GM18519 (cell line): ENCODE measurements at regions not wholly inside any gene's neighbourhood (a gene's known extent, or its start where the extent isn't known, plus 50 kb on each side); places are given as distances from the start of the nearest gene placed in this dataset.

Source experiments
- ATAC-seq: cut with Tn5 transposase; IDR thresholded peaks from one replicate; pipeline ENCODE4 v1.9.1; 2021; ENCODE audit warnings: mild to moderate bottlenecking, moderate library complexity; ENCODE audit not compliant: unreplicated experiment, low FRiP score

DNA sequence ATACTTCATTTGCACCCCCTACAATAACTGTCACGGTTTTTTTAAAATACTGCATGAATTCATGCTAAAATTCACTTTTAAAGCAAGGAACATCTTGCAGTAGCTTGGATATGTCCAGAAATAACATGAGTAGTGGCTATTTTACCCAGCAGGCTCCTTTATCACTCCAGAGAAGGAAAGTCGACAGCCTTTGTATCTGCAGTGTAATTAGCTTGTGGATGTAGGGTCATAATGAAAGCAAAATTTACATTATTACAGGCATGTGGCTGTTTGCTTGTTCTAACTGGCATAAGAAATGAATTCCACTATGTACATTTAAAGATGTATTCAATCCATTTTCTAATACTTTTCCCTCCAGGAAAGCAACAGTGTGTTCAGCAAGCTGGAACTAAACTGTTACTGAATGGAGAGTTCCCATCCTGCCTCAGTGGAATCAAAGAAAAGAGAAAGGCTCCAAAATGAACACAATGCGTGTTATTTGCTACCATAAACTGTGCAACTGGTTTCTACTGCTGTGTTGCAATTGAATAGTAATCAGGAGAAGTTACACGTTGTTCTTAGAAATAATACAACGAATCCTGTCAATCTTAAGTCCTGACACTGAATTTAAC is 321.2 kb upstream of the VRK2 start:
- no peak for ATAC-seq

DNA sequence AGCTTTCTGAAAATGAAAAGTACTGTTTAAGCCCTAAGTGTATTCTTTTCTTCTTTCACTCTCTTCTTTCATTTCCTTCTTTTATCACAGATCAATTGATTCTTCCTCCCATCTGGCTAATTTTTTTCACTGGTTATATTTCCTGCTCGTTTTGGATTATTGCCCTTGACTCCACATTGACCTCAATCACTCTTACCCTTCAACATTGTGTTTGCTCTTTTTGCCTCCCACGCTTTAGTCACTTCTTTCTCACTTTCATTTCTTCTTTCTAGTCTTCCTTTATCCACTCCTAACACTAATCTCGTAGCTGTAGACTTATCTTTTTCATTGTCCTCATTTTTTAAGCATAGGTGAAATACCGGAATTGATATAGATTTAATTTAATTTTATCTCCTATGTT is 320.3 kb upstream of the VRK2 start:
- ATAC-seq: no peak

- no peak for ATAC-seq
Measured at GRCh38 chr2:57728691-57729090, 317.9 kb upstream of the VRK2 start.

- ATAC-seq: no peak
Measured at GRCh38 chr2:57733956-57734355, 312.6 kb upstream of the VRK2 start.

DNA sequence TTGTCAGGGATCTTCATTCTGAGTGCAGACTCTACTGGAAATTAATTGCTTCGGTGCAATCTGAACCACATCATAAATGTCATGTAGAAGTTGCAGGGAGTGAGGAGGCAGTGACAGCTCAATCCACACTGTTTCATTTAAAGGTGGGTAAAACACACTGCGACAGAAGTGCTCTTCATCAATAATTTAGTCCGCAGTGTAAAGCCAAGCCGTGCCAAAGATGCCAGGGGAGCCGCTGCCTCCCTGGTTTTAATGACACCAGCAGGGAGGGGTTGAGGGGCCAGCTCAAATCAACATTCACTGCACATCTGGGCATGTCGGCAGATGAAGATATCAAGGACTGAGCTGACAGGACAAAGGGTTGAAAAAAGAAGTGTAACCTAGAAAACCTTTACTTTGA is 305.7 kb upstream of the VRK2 start:
- no peak for ATAC-seq

GRCh38 chr2:57753636-57754035 is 293.0 kb upstream of the VRK2 start:
- ATAC-seq: no peak

GRCh38 chr2:57758686-57759085 is 287.9 kb upstream of the VRK2 start:
- ATAC-seq: no peak

DNA sequence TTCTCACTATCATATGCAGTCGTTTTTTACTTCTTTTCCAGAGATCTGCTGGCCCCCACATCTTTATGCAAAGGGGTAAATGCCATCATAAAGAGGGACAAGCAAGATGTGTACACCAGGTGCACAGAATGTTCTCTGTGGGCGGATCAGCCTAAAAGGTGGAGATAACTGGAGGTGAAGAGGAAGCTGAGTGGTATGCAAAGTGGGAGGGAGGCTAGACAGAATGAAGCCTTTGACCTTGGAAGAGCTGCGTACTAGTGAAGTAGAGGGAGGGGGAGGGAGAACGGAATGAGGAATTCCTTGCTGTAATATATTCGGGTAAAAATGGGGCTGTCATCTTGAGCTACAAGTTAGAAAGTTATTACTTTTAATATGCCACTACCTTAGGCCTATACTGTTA is 287.5 kb upstream of the VRK2 start:
- no peak for ATAC-seq

- ATAC-seq: peak; percentile 78
Measured at GRCh38 chr2:57759822-57760300, 286.7 kb upstream of the VRK2 start.

DNA sequence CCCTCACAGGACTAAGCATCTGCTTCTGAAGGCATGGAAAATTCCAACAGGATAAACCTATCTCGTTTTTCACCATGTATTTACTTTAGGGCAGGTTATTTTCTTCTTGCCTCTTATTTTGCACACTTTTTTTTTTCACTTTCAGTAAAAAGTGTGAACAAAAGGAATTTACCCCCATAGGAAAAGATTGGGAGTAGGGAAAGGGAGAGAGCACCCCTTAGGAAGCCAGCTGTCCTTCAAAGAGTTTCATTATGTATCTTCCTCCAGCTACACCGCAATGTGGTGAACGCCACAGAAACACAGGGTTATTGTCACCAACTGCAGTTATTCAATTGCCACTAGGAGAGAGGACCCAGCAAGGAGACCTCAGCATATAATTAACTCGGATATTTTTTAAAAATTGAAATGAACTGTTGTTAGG is 286.2 kb upstream of the VRK2 start:
- ATAC-seq: peak; percentile 75

- no peak for ATAC-seq
Measured at GRCh38 chr2:57776916-57777315, 269.7 kb upstream of the VRK2 start.

DNA sequence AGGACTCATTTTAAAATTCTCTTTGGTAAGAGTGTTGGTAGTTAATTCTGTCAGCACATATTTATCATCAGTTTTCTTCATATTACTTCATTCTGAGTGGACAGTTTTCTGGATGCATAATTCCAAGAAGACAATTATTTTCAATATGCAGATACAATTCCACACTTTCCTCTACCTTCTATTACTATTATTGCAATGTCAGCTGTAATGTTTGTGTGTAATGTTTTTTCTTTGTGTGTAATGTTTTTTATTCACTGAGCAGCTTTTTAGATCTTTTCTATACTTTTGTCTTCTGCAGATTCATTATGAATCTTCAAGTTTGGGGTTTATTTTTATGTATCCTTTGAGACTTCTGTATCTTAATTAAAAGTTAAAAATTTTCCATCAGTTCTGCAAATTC is 264.0 kb upstream of the VRK2 start:
- no peak for ATAC-seq

- ATAC-seq: no peak
Measured at GRCh38 chr2:57793310-57793709, 253.3 kb upstream of the VRK2 start.

GRCh38 chr2:57796527-57796926 is 250.1 kb upstream of the VRK2 start:
- no peak for ATAC-seq

- no peak for ATAC-seq
Measured at GRCh38 chr2:57798346-57798745, 248.3 kb upstream of the VRK2 start.

DNA sequence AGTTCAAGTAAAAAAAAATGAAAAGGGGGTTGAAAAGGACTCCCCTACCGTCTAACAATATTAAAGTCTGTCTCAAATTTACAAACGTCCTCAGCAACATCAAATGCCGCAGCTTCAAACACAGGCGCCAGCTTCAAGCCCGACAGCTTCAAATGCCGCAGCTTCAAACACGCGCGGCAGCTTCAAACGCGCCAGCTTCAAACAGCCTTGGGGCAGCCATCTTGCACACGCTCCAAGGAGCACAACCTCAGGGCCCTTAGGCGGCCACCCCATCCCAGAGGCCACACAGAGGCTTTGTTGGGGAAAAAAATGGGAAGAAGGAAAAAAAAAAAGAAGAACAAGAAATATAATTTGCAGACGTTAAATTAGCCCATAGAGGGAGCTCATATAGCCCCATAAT is 244.4 kb upstream of the VRK2 start:
- ATAC-seq: no peak

GRCh38 chr2:57804971-57805370 is 241.6 kb upstream of the VRK2 start:
- no peak for ATAC-seq

DNA sequence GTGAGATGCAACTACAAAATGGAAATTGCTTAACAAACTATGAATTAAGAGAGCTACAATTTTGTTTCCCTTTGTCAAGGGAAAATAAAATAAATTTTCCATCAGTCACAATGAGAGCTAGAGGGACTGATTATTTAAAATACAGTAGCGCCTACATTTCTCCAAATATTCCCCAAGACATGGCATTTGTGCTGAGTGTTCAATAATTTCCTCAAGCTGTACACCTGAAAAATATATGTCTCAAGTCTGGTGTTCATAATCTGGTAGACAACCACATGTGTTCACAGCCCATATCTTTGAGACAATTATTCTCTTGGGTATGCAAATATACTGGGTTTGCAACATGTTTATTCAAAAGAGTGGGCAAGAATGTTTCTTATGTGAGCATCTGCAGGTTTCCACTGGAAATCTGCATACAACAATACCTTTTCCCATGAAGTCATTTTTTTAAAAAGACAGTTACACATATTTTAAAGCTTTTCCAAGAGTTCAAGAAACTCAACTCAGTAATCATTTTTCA is 240.1 kb upstream of the VRK2 start:
- ATAC-seq: no peak

DNA sequence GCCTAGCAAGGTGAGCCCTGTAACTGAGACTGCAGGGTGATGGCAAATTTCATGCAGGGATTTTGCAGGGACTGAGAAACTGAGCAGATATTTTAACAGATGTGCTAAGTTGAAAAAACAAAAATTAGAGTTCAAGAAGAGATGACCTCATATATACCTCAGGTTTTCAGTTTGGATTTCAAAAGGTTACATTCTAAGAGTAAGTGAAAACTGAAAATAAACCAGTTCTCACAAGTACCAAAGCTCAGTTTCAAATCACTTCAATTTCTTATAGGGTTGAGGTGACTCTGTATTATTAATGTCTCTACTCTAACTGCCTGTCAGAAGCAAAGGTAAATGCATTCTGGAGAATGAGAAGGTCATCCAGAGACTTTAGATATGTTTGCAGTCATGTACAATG is 237.4 kb upstream of the VRK2 start:
- peak; percentile 93 for ATAC-seq

- ATAC-seq: no peak
Measured at GRCh38 chr2:57821088-57821487, 225.5 kb upstream of the VRK2 start.

DNA sequence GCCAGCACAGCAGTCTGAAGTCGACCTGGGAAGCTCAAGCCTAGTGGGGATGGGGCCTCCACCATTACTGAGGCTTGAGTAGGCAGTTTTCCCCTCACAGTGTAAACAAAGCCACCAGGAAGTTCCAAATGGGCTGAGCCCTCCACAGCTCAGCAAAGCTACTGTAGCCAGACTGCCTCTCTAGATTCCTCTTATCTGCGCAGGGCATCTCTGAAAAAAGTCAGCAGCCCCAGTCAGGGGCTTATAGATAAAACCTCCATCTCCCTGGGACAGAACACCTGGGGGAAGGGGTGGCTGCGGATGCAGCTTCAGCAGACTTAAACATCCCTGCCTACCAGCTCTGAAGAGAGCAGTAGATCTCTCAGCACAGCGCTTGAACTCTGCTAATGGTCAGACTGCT is 218.4 kb upstream of the VRK2 start:
- ATAC-seq: no peak

DNA sequence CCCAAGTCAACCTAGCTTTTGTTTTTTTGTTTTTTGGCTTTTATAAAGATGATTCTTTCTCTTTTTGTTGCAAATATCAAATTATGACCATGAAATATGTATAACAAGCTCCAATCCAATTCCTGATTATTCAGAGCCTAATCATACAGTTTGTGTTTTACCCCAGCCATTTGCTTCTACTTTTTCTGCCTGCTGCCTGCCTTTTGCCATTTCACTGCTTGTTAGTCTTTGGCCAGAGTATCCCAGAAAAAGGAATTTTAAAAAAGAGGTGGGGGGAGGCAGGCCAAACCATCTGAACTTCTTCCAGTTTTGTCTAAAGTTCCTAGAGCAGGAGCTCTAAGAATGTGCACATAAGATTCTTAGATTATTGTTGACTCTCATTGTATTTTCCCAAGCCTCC is 211.9 kb upstream of the VRK2 start:
- no peak for ATAC-seq

DNA sequence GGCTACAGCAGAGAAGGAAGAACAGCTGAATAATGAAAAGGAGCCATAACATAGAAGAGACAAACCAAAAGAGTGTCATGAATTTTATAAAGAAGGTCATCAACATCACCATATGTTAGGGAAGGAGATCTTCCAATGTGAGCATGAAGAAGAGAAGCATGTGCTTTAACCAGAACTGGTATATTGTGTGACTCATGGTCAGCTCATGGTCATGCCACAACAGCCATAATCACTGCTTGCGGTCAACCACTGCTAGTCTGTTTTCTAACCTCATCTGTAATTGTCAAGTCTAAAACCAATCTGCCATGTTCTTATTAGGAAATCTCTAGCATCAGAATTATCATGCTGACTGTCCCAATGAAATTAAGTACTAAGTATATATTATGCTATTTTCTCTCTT is 204.1 kb upstream of the VRK2 start:
- no peak for ATAC-seq
